K562 (cell line): ENCODE measurements at regions not wholly inside any gene's neighbourhood (a gene's known extent, or its start where the extent isn't known, plus 50 kb on each side); places are given as distances from the start of the nearest gene placed in this dataset.
A peak's percentile ranks its signal among the peaks of the same experiment; 100 is the strongest.

Experiments used
- ATAC-seq: fragments of 200-7000 bp; cut with Tn5 transposase; 3 replicates; pipeline ENCODE4 v1.9.1; 2020; ENCODE audit warnings: moderate library complexity
- BruUV-seq: library from RNA; stranded (reverse); fragments of 400-500 nt; replicated peaks from 2 replicates; lab custom pipeline; 2021; lab: Mats Ljungman, UMichigan
- CTCF ChIA-PET: fragments of 300-600 bp; formaldehyde crosslinking; extraction: SDS; loops from one replicate; lab custom pipeline; 2021; ENCODE audit warnings: low intra/inter-chr PET ratio; lab: Yijun Ruan, JAX
- POLR2A ChIA-PET: fragments of 300-600, 350-650 bp; sonication (Branson Sonifier 250); formaldehyde crosslinking; extraction: SDS; loops from one replicate; lab custom pipeline; 2021; ENCODE audit warnings: antibody characterized with exemption, inconsistent platforms; lab: Yijun Ruan, JAX
- DNase-seq, 4 experiments: peaks; one replicate each; pipeline versions ENCODE4 v3.0.0 to v3.0.0-alpha.2; 2011 to 2018; ENCODE audit warnings: low spot score in 3 of 4, mixed read lengths in 3 of 4; ENCODE audit errors: extremely low read depth in 1 of 4
- FAIRE-seq: peaks from 2 replicates; lab custom pipeline; 2011; peaks lifted over from hg19 to GRCh38; lab: Jason Lieb, UNC
- H2AFZ ChIP-seq: 2 replicates; pipeline ENCODE4 v1.6.0; 2011; ENCODE audit warnings: low read depth, low read length, control low read depth, inconsistent platforms
- H3K27ac ChIP-seq: fragments of 200-600 bp; 3 replicates; pipeline ENCODE4 v1.8.0; 2011; ENCODE audit warnings: low read depth, mild to moderate bottlenecking, control low read depth, inconsistent platforms, low read length, moderate library complexity, mixed read lengths; ENCODE audit errors: extremely low read depth
- H3K27me3 ChIP-seq, 2 experiments: fragments of 300-600 bp in 1 of 2; 2 replicates in 1 of 2; 3 replicates in 1 of 2; pipeline versions ENCODE4 v1.6.0 to v1.8.0; 2011; ENCODE audit warnings: inconsistent platforms in 2 of 2, low read length in 2 of 2, mild to moderate bottlenecking in 1 of 2, mixed read lengths in 1 of 2, moderate library complexity in 1 of 2; ENCODE audit not compliant: control insufficient read depth in 2 of 2, insufficient read depth in 2 of 2
- H3K36me3 ChIP-seq: fragments of 300-600 bp; 3 replicates; pipeline ENCODE4 v1.8.0; 2011; ENCODE audit warnings: mild to moderate bottlenecking, low read length, inconsistent platforms; ENCODE audit not compliant: control insufficient read depth, insufficient read depth
- H3K4me1 ChIP-seq, 2 experiments: fragments of 200-600 bp in 1 of 2; replicated peaks in 1 of 2; 2 replicates in 1 of 2; 3 replicates in 1 of 2; pipeline versions ENCODE4 v1.5.1 to v1.8.0; 2011; ENCODE audit warnings: inconsistent platforms in 2 of 2, low read length in 2 of 2, mild to moderate bottlenecking in 1 of 2, mixed read lengths in 1 of 2, moderate library complexity in 1 of 2; ENCODE audit not compliant: control insufficient read depth in 2 of 2, insufficient read depth in 2 of 2
- H3K4me2 ChIP-seq: 2 replicates; pipeline ENCODE4 v1.6.1; 2011; ENCODE audit warnings: low read length, control low read depth, inconsistent platforms, mixed read lengths; ENCODE audit not compliant: insufficient read depth
- H3K4me3 ChIP-seq: fragments of 200-600 bp; sonication (generic), shearing (Covaris generic); 2 replicates; pipeline ENCODE4 v1.5.1; 2016; ENCODE audit warnings: control low read depth, inconsistent platforms
- H3K79me2 ChIP-seq: fragments of 200-600 bp; 3 replicates; pipeline ENCODE4 v1.8.0; 2011; ENCODE audit warnings: low read length, inconsistent platforms; ENCODE audit not compliant: control insufficient read depth, insufficient read depth
- H3K9ac ChIP-seq, 2 experiments: 2 replicates each; pipeline versions ENCODE4 v1.6.0 to v1.6.1; 2011; ENCODE audit warnings: low read depth in 2 of 2, low read length in 2 of 2, control low read depth in 1 of 2, inconsistent platforms in 1 of 2, mild to moderate bottlenecking in 1 of 2, mixed read lengths in 1 of 2; ENCODE audit not compliant: insufficient read depth in 1 of 2
- H3K9me1 ChIP-seq: one replicate; pipeline ENCODE4 v1.6.0; 2011; ENCODE audit warnings: inconsistent platforms, mild to moderate bottlenecking, low read length, moderate library complexity; ENCODE audit not compliant: control insufficient read depth, insufficient read depth
- H3K9me3 ChIP-seq: replicated peaks from 2 replicates; pipeline ENCODE4 v1.5.1; 2011; ENCODE audit warnings: low read depth, low read length, inconsistent platforms; ENCODE audit not compliant: control insufficient read depth, insufficient read depth
- H4K20me1 ChIP-seq: replicated peaks from 2 replicates; pipeline ENCODE4 v1.6.1; 2011; ENCODE audit warnings: low read length, inconsistent platforms, mixed read lengths; ENCODE audit not compliant: control insufficient read depth, insufficient read depth
- RBM25 ChIP-seq: fragments of 200-400 bp; formaldehyde crosslinking; IDR thresholded peaks from 2 replicates; pipeline ENCODE4 v1.6.1; 2018; ENCODE audit warnings: low read length, low read depth, moderate library complexity; ENCODE audit not compliant: severe bottlenecking
- ZNF184 ChIP-seq: sonication (generic); formaldehyde crosslinking; IDR thresholded peaks from 2 replicates; pipeline ENCODE4 v1.5.0; 2020; ENCODE audit warnings: missing genetic modification reagents
- ZNF24 ChIP-seq: fragments of 450-650 bp; IDR thresholded peaks from 2 replicates; pipeline ENCODE4 v1.6.1; 2016
- WGBS: fragments of 100-300 bp; shearing (Covaris generic); methylation state at CpG from one replicate; pipeline ENCODE4 v1.1.6; 2016; ENCODE audit warnings: low coverage, mixed read lengths; ENCODE audit not compliant: insufficient coverage; ENCODE audit errors: missing lambda C conversion rate; 5-methylcytosine and 5-hydroxymethylcytosine counted together
- in situ Hi-C: fragments of 300-500 bp; cut with MboI; formaldehyde crosslinking; loops from 4 replicates; pipeline ENCODE4 v1.15.0; 2018; ENCODE audit warnings: inconsistent platforms, mixed read lengths
- intact Hi-C: fragments of 100-400 bp; cut with micrococcal nuclease; formaldehyde crosslinking; loops from 2 replicates; pipeline ENCODE4 v1.14.2; 2022
- TF ChIP-seq, protein P1 (sequence below): fragments of 450-650 bp; IDR thresholded peaks from 2 replicates; pipeline ENCODE4 v1.6.1; 2018; ENCODE audit warnings: mild to moderate bottlenecking, low read depth; ENCODE audit not compliant: partially characterized antibody
- TF ChIP-seq, protein P2 (sequence below): fragments of 250-450 bp; sonication (Bioruptor Pico); IDR thresholded peaks from 2 replicates; pipeline ENCODE4 v1.8.0; 2022; ENCODE audit warnings: inconsistent platforms, mild to moderate bottlenecking, moderate library complexity, borderline replicate concordance

DNA sequence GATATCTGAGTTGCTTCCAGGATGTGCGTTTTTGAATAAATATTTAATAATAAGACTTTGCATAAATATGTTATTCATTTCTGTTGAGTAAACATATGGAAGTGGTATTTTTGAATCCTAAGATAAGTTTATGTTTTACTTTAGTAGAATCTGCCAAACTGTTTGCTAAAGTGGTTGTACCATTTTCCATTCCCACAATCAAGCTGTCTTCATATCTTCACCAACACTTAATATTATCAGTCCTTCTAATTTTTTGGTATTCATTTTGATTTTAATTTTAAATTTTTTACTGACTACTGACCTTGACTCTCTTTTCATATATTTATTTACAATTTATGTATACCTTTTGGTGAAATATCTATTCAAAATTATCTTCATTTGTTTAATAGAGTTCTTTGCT is 293.9 kb upstream of the PTCHD4 start:
- intact Hi-C loops: no loop called here
- H3K79me2 ChIP-seq: no peaks in the 10 kb centered on the region
- FAIRE-seq (no peak), ATAC-seq (no peak), DNase-seq (no peak)
- ChIA-PET POLR2A (no interaction called here), CTCF (no interaction called here)
- H3K27me3 ChIP-seq: no peaks in the 10 kb centered on the region
- TF ChIP-seq, protein P1, sequence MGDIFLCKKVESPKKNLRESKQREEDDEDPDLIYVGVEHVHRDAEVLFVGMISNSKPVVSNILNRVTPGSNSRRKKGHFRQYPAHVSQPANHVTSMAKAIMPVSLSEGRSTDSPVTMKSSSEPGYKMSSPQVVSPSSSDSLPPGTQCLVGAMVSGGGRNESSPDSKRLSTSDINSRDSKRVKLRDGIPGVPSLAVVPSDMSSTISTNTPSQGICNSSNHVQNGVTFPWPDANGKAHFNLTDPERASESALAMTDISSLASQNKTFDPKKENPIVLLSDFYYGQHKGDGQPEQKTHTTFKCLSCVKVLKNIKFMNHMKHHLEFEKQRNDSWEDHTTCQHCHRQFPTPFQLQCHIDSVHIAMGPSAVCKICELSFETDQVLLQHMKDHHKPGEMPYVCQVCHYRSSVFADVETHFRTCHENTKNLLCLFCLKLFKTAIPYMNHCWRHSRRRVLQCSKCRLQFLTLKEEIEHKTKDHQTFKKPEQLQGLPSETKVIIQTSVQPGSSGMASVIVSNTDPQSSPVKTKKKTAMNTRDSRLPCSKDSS: no peak
- TF ChIP-seq, protein P2, sequence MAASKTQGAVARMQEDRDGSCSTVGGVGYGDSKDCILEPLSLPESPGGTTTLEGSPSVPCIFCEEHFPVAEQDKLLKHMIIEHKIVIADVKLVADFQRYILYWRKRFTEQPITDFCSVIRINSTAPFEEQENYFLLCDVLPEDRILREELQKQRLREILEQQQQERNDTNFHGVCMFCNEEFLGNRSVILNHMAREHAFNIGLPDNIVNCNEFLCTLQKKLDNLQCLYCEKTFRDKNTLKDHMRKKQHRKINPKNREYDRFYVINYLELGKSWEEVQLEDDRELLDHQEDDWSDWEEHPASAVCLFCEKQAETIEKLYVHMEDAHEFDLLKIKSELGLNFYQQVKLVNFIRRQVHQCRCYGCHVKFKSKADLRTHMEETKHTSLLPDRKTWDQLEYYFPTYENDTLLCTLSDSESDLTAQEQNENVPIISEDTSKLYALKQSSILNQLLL (CRISPR knock-in tag): no peak
- no peak for TF ChIP-seq ZNF24
- TF ChIP-seq ZNF184 (CRISPR knock-in tag): peak; percentile 55; the same call in 1 of the 2 replicates
- TF ChIP-seq RBM25: peak; percentile 85
- H3K9ac ChIP-seq: no peak overlapping the region
- no TSS peak for BruUV-seq
- H3K36me3 ChIP-seq: no peaks in the 10 kb centered on the region
- no peak overlapping the region for H3K4me3 ChIP-seq
- H3K4me2 ChIP-seq: no peak overlapping the region
- no peaks in the 10 kb centered on the region; the same call in 1 of the 2 replicates for H3K9me3 ChIP-seq
- no peaks in the 10 kb centered on the region for H3K9me1 ChIP-seq
- in situ Hi-C loops: no loop called here
- no peak overlapping the region for H3K27ac ChIP-seq
- WGBS: 0% methylated on average over 1 of the region's 1 CpG
- H3K4me1 ChIP-seq: no peaks in the 10 kb centered on the region
- no peaks in the 10 kb centered on the region for H4K20me1 ChIP-seq
- no peak overlapping the region for H2AFZ ChIP-seq
